ENCODE measurements at regions not wholly inside any gene's neighbourhood (a gene's known extent, or its start where the extent isn't known, plus 50 kb on each side); places are given as distances from the start of the nearest gene placed in this dataset.

DNA sequence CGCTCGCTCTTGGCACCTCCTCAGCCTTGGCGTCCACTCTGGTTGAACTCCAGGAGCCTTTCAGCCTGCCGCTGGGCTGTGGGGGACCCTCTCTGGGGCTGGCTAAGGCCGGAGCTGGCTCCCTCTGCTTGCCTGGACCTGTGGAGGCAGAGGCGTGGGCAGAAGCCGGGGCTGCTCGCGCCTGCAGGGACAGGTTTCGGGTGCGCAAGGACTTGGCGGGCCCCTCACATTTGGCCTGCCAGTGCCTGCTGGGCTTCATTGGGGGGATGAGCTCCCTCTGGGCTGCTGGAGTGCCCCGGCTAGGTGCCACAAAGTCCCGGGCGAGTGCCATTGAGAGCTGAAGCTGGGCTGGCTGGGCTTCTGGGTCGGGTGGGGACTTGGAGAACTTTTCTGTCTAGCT is 371.7 kb downstream of the FAM133A start (continued):
- TF ChIP-seq, protein P1, sequence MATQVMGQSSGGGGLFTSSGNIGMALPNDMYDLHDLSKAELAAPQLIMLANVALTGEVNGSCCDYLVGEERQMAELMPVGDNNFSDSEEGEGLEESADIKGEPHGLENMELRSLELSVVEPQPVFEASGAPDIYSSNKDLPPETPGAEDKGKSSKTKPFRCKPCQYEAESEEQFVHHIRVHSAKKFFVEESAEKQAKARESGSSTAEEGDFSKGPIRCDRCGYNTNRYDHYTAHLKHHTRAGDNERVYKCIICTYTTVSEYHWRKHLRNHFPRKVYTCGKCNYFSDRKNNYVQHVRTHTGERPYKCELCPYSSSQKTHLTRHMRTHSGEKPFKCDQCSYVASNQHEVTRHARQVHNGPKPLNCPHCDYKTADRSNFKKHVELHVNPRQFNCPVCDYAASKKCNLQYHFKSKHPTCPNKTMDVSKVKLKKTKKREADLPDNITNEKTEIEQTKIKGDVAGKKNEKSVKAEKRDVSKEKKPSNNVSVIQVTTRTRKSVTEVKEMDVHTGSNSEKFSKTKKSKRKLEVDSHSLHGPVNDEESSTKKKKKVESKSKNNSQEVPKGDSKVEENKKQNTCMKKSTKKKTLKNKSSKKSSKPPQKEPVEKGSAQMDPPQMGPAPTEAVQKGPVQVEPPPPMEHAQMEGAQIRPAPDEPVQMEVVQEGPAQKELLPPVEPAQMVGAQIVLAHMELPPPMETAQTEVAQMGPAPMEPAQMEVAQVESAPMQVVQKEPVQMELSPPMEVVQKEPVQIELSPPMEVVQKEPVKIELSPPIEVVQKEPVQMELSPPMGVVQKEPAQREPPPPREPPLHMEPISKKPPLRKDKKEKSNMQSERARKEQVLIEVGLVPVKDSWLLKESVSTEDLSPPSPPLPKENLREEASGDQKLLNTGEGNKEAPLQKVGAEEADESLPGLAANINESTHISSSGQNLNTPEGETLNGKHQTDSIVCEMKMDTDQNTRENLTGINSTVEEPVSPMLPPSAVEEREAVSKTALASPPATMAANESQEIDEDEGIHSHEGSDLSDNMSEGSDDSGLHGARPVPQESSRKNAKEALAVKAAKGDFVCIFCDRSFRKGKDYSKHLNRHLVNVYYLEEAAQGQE (IDR thresholded peaks at IDR 0.05; ENCODE audit: unreplicated experiment) = no peak
- no peak for TF ChIP-seq ETS1 (IDR thresholded peaks at IDR 0.05)
- TF ChIP-seq, protein P2, sequence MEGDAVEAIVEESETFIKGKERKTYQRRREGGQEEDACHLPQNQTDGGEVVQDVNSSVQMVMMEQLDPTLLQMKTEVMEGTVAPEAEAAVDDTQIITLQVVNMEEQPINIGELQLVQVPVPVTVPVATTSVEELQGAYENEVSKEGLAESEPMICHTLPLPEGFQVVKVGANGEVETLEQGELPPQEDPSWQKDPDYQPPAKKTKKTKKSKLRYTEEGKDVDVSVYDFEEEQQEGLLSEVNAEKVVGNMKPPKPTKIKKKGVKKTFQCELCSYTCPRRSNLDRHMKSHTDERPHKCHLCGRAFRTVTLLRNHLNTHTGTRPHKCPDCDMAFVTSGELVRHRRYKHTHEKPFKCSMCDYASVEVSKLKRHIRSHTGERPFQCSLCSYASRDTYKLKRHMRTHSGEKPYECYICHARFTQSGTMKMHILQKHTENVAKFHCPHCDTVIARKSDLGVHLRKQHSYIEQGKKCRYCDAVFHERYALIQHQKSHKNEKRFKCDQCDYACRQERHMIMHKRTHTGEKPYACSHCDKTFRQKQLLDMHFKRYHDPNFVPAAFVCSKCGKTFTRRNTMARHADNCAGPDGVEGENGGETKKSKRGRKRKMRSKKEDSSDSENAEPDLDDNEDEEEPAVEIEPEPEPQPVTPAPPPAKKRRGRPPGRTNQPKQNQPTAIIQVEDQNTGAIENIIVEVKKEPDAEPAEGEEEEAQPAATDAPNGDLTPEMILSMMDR (conservative IDR thresholded peaks at IDR 0.05; ENCODE audit: low read depth in 2 of 2) = no peak

GRCh38 chrX:94051926-94052325 is 377.9 kb downstream of the FAM133A start:
- Mint-ChIP-seq H3K27me3 (ENCODE audit: insufficient read depth, low read depth, poor library complexity) (peaks cover 3% of the 10 kb centered on the region), H3K4me1 (peaks cover 21% of the 10 kb centered on the region), H3K27ac (peak overlapping the region; percentile 97), H3K36me3 (ENCODE audit: low read depth) (peaks cover 12% of the 10 kb centered on the region; the same call in 2 of the 3 replicates), H3K4me3 (peak overlapping the region; percentile 32; the same call in 1 of the 3 replicates), H3K9me3 (no peaks in the 10 kb centered on the region)
- Histone ChIP-seq H3K36me3 (ENCODE audit: insufficient read depth) (no peaks in the 10 kb centered on the region), H3K4me3 (0 out of 2 replicates have a peak overlapping the region, but pooled peaks have one; percentile 19), H3K4me1 (ENCODE audit: insufficient read depth) (peaks cover 22% of the 10 kb centered on the region), H3K9me2 (ENCODE audit: insufficient read depth) (no peaks in the 10 kb centered on the region), H3K79me2 (replicated peaks; ENCODE audit: insufficient read depth) (no peaks in the 10 kb centered on the region), H2AFZ (no peak overlapping the region), H3K4me2 (peak overlapping the region; percentile 63; the same call in 1 of the 2 replicates), H4K20me1 (replicated peaks; ENCODE audit: insufficient read depth) (no peaks in the 10 kb centered on the region), H3K27me3 (ENCODE audit: insufficient read depth) (no peaks in the 10 kb centered on the region), H3F3A (replicated peaks; ENCODE audit: low read depth) (no peaks in the 10 kb centered on the region), H3K27ac (ENCODE audit: low read depth) (peak overlapping the region; percentile 98)
- TF ChIP-seq NANOG (IDR thresholded peaks at IDR 0.05; ENCODE audit: borderline replicate concordance) (peak; percentile 58), POLR2AphosphoS5 (IDR thresholded peaks at IDR 0.05; ENCODE audit: low read depth) (no peak)
- DNase-seq (ENCODE audit: low spot score) (peak; percentile 54), ATAC-seq (peak; percentile 49)

GRCh38 chrX:94053575-94053974 is 379.6 kb downstream of the FAM133A start:
- H3K27ac Mint-ChIP-seq = no peak overlapping the region
- H3K4me2 ChIP-seq = no peak overlapping the region
- peaks cover 24% of the 10 kb centered on the region for H3K4me1 Mint-ChIP-seq
- H3K9me3 Mint-ChIP-seq = no peaks in the 10 kb centered on the region
- no peak overlapping the region for H2AFZ ChIP-seq
- H3K4me1 ChIP-seq (ENCODE audit: insufficient read depth) = peaks cover 31% of the 10 kb centered on the region
- H4K20me1 ChIP-seq (replicated peaks; ENCODE audit: insufficient read depth) = no peaks in the 10 kb centered on the region
- ATAC-seq (no peak), DNase-seq (ENCODE audit: low spot score) (no peak)
- H3K27me3 ChIP-seq (ENCODE audit: insufficient read depth) = no peaks in the 10 kb centered on the region
- H3K27ac ChIP-seq (ENCODE audit: low read depth) = no peak overlapping the region
- TF ChIP-seq POLR2AphosphoS5 (IDR thresholded peaks at IDR 0.05; ENCODE audit: low read depth) = no peak
- H3K79me2 ChIP-seq (replicated peaks; ENCODE audit: insufficient read depth) = no peaks in the 10 kb centered on the region
- no peak overlapping the region for H3K4me3 Mint-ChIP-seq
- H3K9me2 ChIP-seq (ENCODE audit: insufficient read depth) = no peaks in the 10 kb centered on the region
- H3F3A ChIP-seq (replicated peaks; ENCODE audit: low read depth) = no peaks in the 10 kb centered on the region
- H3K4me3 ChIP-seq = no peak overlapping the region
- peaks cover 3% of the 10 kb centered on the region for H3K27me3 Mint-ChIP-seq (ENCODE audit: insufficient read depth, low read depth, poor library complexity)
- H3K36me3 Mint-ChIP-seq (ENCODE audit: low read depth) = peaks cover 18% of the 10 kb centered on the region; the same call in 2 of the 3 replicates
- no peaks in the 10 kb centered on the region for H3K36me3 ChIP-seq (ENCODE audit: insufficient read depth)

Data from GM23338 (cell line).